ENCODE measurements at regions not wholly inside any gene's neighbourhood (a gene's known extent, or its start where the extent isn't known, plus 50 kb on each side); places are given as distances from the start of the nearest gene placed in this dataset.

- DNase-seq (ENCODE audit: low read depth), result no peak
These were observed 515.8 kb downstream of the KLF12 start for GRCh38 chr13:73618275-73618865.

GRCh38 chr13:73616861-73617260 lies 517.3 kb downstream of the KLF12 start:
- DNase-seq (ENCODE audit: low read depth), result no peak

GRCh38 chr13:73610799-73611592 lies 523.2 kb downstream of the KLF12 start:
- DNase-seq (ENCODE audit: low read depth), result no peak

GRCh38 chr13:73608711-73609485 lies 525.3 kb downstream of the KLF12 start:
- DNase-seq (ENCODE audit: low read depth), result no peak

GRCh38 chr13:73608157-73608516 lies 526.1 kb downstream of the KLF12 start:
- no peak for DNase-seq (ENCODE audit: low read depth)

GRCh38 chr13:73607489-73608156 lies 526.6 kb downstream of the KLF12 start:
- no peak for DNase-seq (ENCODE audit: low read depth)

- DNase-seq (ENCODE audit: low read depth), result no peak
These were observed 530.6 kb downstream of the KLF12 start for GRCh38 chr13:73603646-73604045.

GRCh38 chr13:73602295-73602694 lies 531.9 kb downstream of the KLF12 start:
- no peak for DNase-seq (ENCODE audit: low read depth)

GRCh38 chr13:73601708-73602107 lies 532.5 kb downstream of the KLF12 start:
- DNase-seq (ENCODE audit: low read depth), result no peak

GRCh38 chr13:73599232-73600128 lies 534.7 kb downstream of the KLF12 start:
- DNase-seq (ENCODE audit: low read depth), result no peak

- DNase-seq (ENCODE audit: low read depth), result no peak
These were observed 536.0 kb downstream of the KLF12 start for GRCh38 chr13:73598020-73598712.

- DNase-seq (ENCODE audit: low read depth), result no peak
These were observed 537.6 kb downstream of the KLF5 start for GRCh38 chr13:73596382-73596781.

GRCh38 chr13:73593199-73593765 lies 534.5 kb downstream of the KLF5 start:
- no peak for DNase-seq (ENCODE audit: low read depth)

- no peak for DNase-seq (ENCODE audit: low read depth)
These were observed 533.1 kb downstream of the KLF5 start for GRCh38 chr13:73591861-73592260.

- DNase-seq (ENCODE audit: low read depth), result no peak
These were observed 532.0 kb downstream of the KLF5 start for GRCh38 chr13:73590795-73591194.

- no peak for DNase-seq (ENCODE audit: low read depth)
These were observed 526.4 kb downstream of the KLF5 start for GRCh38 chr13:73585236-73585635.

GRCh38 chr13:73583331-73583730 lies 524.5 kb downstream of the KLF5 start:
- no peak for DNase-seq (ENCODE audit: low read depth)

- DNase-seq (ENCODE audit: low read depth), result no peak
These were observed 521.9 kb downstream of the KLF5 start for GRCh38 chr13:73580513-73581267.

GRCh38 chr13:73579574-73580274 lies 520.9 kb downstream of the KLF5 start:
- DNase-seq (ENCODE audit: low read depth), result no peak
